ENCODE measurements at regions not wholly inside any gene's neighbourhood (a gene's known extent, or its start where the extent isn't known, plus 50 kb on each side); places are given as distances from the start of the nearest gene placed in this dataset.
A peak's percentile ranks its signal among the peaks of the same experiment; 100 is the strongest.

DNA sequence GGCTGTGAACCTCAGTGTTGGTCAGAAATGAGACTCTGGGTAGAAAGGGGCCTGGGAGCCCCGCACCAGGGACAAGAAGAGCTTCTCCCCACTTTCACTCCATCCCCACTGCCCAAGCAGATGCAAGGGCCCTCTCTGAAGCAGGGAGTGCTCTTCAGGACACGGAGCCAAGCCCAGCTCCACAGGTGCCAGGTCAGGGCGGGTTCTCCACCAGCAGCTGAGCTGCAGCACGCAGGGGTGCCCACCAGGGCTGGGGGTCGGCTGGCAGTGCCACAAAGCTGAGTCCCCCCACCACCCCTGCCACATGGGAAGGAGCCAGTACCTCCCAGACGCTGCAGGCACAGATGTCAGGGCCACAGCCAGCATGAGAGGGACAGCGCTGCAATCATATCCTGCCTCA lies 106.2 kb downstream of the INHBB start:
- TF ChIP-seq, protein P1, sequence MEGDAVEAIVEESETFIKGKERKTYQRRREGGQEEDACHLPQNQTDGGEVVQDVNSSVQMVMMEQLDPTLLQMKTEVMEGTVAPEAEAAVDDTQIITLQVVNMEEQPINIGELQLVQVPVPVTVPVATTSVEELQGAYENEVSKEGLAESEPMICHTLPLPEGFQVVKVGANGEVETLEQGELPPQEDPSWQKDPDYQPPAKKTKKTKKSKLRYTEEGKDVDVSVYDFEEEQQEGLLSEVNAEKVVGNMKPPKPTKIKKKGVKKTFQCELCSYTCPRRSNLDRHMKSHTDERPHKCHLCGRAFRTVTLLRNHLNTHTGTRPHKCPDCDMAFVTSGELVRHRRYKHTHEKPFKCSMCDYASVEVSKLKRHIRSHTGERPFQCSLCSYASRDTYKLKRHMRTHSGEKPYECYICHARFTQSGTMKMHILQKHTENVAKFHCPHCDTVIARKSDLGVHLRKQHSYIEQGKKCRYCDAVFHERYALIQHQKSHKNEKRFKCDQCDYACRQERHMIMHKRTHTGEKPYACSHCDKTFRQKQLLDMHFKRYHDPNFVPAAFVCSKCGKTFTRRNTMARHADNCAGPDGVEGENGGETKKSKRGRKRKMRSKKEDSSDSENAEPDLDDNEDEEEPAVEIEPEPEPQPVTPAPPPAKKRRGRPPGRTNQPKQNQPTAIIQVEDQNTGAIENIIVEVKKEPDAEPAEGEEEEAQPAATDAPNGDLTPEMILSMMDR (IDR thresholded peaks at IDR 0.05; ENCODE audit: low read depth, low read length, missing control alignments): no peak
- H3K27me3 ChIP-seq (replicated peaks): no peaks in the 10 kb centered on the region

DNA sequence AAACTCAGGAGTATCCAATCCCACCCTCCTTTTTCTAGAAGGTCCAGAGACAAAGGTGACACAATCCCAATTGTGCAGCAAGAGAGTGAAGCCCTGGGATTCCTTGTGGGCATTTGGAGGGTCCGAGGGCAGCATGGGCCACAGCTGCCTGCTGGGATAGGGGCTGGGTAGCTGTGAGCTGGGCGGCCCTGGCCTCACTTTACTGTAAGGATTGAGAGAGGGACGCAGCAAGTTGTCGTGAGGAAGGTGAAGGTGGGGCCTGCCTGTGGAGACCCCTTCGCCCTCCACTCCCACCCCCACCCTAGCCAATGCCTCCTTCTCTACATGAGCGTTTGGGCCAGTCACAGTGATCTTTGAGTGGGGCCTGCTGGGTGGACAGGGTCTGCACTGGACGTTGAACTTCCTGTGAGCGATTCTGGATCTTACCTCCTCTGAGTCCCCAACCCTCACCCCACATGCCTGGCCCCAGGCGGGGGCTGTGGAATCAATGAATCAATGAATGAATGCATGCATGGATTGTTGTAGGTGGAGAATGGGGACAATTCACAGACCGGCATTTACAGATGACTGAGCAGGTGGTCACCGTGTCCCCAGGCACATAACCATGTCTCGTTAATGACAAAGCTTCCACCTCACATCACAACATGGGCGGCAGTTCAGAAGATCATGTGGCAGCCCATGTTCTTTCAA lies 107.2 kb downstream of the INHBB start:
- DNase-seq: no peak
- Histone ChIP-seq H3K27me3 (replicated peaks) (no peaks in the 10 kb centered on the region), H3K4me3 (ENCODE audit: low read depth, low read length) (no peak overlapping the region), H3K27ac (no peak overlapping the region), H3K36me3 (replicated peaks) (no peaks in the 10 kb centered on the region)
- in situ Hi-C loops (cut with HindIII; ENCODE audit: low pct_ligation_motif_present, low sequenced_read_pairs): no loop called here
- TF ChIP-seq, protein P1 (IDR thresholded peaks at IDR 0.05; ENCODE audit: low read depth, low read length, missing control alignments): no peak

More for the DNA sequence above, 106.2 kb downstream of the INHBB start:
- in situ Hi-C loops (cut with HindIII; ENCODE audit: low pct_ligation_motif_present, low sequenced_read_pairs): no loop called here
- Histone ChIP-seq H3K27ac (no peak overlapping the region), H3K4me3 (ENCODE audit: low read depth, low read length) (no peak overlapping the region), H3K36me3 (replicated peaks) (no peaks in the 10 kb centered on the region)
- no peak for DNase-seq

DNA sequence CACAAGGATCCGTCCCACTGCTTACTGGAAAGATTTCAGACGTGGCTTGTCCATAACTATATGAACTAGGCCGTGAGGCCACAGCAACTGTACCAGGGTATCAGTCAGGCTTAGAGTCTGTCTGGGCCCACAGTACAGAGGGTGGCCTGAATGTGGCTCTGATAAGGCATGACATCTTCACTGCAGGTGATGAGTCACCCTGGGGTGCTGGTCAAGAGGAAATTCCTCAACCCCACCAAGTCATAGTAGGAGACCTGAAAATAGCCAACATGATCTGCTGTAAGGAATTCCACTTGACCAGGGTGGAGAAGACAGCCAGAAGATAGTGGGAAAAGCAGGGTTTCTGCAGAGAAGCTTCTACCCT lies 107.7 kb downstream of the INHBB start:
- peak; percentile 55 for DNase-seq
- Histone ChIP-seq H3K27ac (no peak overlapping the region), H3K4me3 (ENCODE audit: low read depth, low read length) (no peak overlapping the region), H3K27me3 (replicated peaks) (no peaks in the 10 kb centered on the region), H3K36me3 (replicated peaks) (no peaks in the 10 kb centered on the region)
- in situ Hi-C loops (cut with HindIII; ENCODE audit: low pct_ligation_motif_present, low sequenced_read_pairs): no loop called here
- TF ChIP-seq, protein P1 (IDR thresholded peaks at IDR 0.05; ENCODE audit: low read depth, low read length, missing control alignments): no peak

DNA sequence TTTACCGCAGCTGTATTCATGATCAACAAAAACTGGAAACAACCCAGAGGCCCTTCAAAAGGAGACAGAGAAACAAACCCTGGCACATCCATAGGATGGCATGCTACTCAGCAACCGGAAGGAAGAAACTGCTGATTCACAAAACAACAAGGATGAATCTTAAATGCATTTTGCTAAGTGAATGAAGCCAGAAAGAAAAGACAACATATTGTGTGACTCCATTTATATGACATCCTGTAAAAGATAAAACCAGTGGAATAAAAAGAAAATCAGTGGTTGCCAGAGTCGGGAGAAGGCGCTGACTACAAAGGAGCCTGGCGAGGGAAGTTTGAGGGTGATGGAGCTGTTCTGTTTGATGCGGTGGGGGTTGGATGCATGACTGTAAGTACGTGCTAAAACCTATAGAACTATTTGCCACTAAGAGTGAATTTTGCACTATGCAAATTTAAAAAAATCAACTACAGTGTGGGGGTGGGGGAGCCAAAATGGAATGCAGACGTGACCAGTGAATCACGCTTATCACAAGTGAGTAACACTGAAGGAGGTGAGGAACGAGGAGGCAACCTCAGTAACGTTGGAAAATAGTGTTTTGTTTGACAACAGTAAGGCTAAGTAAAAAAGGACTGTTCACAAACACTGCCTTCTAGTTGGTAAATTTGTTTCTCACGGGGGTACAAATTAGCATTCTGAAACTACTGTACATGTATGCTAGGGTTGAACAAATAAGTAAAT lies 108.9 kb downstream of the INHBB start:
- peak; percentile 68 for DNase-seq
- Histone ChIP-seq H3K27ac (peak overlapping the region; percentile 50), H3K27me3 (replicated peaks) (no peaks in the 10 kb centered on the region), H3K4me3 (ENCODE audit: low read depth, low read length) (no peak overlapping the region), H3K36me3 (replicated peaks) (no peaks in the 10 kb centered on the region)
- in situ Hi-C loops (cut with HindIII; ENCODE audit: low pct_ligation_motif_present, low sequenced_read_pairs): no loop called here
- TF ChIP-seq, protein P1 (IDR thresholded peaks at IDR 0.05; ENCODE audit: low read depth, low read length, missing control alignments): no peak

DNA sequence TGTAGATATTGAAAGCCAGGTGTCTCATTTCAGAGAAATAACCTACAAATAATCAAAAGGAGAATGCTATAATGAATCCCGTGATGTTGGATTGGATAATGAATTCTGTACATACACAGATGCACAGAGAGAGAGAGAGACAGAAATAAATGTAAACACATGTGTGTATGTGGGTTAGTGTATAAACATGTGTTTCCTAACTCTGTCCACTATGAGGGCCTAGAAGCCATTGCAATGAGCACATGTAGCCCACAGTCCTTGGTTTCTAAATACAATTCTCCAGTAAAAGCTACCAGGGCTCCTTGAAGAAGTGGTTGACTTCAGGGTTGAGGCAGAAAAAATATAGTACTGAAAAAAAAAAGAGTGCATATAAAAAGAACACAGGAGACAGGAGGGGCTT lies 109.5 kb downstream of the INHBB start:
- no peak for DNase-seq
- TF ChIP-seq, protein P1 (IDR thresholded peaks at IDR 0.05; ENCODE audit: low read depth, low read length, missing control alignments): no peak
- in situ Hi-C loops (cut with HindIII; ENCODE audit: low pct_ligation_motif_present, low sequenced_read_pairs): no loop called here
- Histone ChIP-seq H3K36me3 (replicated peaks) (no peaks in the 10 kb centered on the region), H3K27ac (peak overlapping the region; percentile 50), H3K4me3 (ENCODE audit: low read depth, low read length) (no peak overlapping the region), H3K27me3 (replicated peaks) (no peaks in the 10 kb centered on the region)
